Lung (tissue), 11 donors: ENCODE measurements at regions not wholly inside any gene's neighbourhood (a gene's known extent, or its start where the extent isn't known, plus 50 kb on each side); places are given as distances from the start of the nearest gene placed in this dataset.

ENCODE experiments used
- ATAC-seq: fragments of 200-7000 bp; cut with Tn5 transposase; one replicate; pipeline ENCODE4 v1.9.1; 2020; ENCODE audit warnings: moderate number of reproducible peaks; ENCODE audit not compliant: insufficient read depth, low FRiP score
- DNase-seq, 3 donors: peaks; one replicate each; pipeline ENCODE4 v3.0.0-alpha.2; 2013 to 2017
- H3K27ac ChIP-seq, 2 donors: one replicate each; pipeline ENCODE4 v1.5.1; 2013; ENCODE audit warnings: mild to moderate bottlenecking in 2 of 2, moderate library complexity in 2 of 2, control low read depth in 1 of 2, inconsistent platforms in 1 of 2, low read depth in 1 of 2, low read length in 1 of 2
- H3K27me3 ChIP-seq, 3 donors: one replicate each; pipeline ENCODE4 v1.5.1; 2013; ENCODE audit warnings: low read length in 2 of 3; ENCODE audit not compliant: control insufficient read depth in 3 of 3, insufficient read depth in 3 of 3
- H3K36me3 ChIP-seq, 4 donors: one replicate each; pipeline ENCODE4 v1.5.1; 2013; ENCODE audit warnings: low read length in 4 of 4, mild to moderate bottlenecking in 1 of 4, moderate library complexity in 1 of 4; ENCODE audit not compliant: control insufficient read depth in 4 of 4, insufficient read depth in 4 of 4
- H3K4me1 ChIP-seq, 5 donors: one replicate each; pipeline ENCODE4 v1.5.1; 2013; ENCODE audit warnings: low read length in 5 of 5, mild to moderate bottlenecking in 2 of 5, moderate library complexity in 1 of 5; ENCODE audit not compliant: control insufficient read depth in 5 of 5, insufficient read depth in 5 of 5
- H3K4me3 ChIP-seq: one replicate; pipeline ENCODE4 v1.5.1; 2013; ENCODE audit warnings: mild to moderate bottlenecking, control low read depth, moderate library complexity
- H3K9ac ChIP-seq, 2 donors: one replicate each; pipeline ENCODE4 v1.5.1; 2013; ENCODE audit warnings: low read length in 2 of 2, control low read depth in 1 of 2; ENCODE audit not compliant: insufficient read depth in 1 of 2
- H3K9me3 ChIP-seq, 4 donors: one replicate each; pipeline ENCODE4 v1.5.1; 2013; ENCODE audit warnings: low read length in 3 of 4, mild to moderate bottlenecking in 1 of 4, moderate library complexity in 1 of 4; ENCODE audit not compliant: control insufficient read depth in 4 of 4, insufficient read depth in 3 of 4
- whole genome bisulfite sequencing, 2 donors: extraction: QIAGEN DNeasy Blood & Tissue Kit; methylation state at CpG; one replicate each; pipeline ENCODE4 v1.1.7; 2013; 5-methylcytosine and 5-hydroxymethylcytosine counted together
- TF ChIP-seq, protein P1 (sequence below): IDR thresholded peaks from 2 replicates; pipeline ENCODE4 v1.5.1; 2012; ENCODE audit warnings: mild to moderate bottlenecking; ENCODE audit errors: control extremely low read depth, extremely low read depth
- donor health status: control.
- donor health status: control.
- donor health status: Bipolar disorder and iron deficiency.
- donor health status: healthy.
- donor health status: DM: yes; HTN: yes; CAD: no.

DNA sequence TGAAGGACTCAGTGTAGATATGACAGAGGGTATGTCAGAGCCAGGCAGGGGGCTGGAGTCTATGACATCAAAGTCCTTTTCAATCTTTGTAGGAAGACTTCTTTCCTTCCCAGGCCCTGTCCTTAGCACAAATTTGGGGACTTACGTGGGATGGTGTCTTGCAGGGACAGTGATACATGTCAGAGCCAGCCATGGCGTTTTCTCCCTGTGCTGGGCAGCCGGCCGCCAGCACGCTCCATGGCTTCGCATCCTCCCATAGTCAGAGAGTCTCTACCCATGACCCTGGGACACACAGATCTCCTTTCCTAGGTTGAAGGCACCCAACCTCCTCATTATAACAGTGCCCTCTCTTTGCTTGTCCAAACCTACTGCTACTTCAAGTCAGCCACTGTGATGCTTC lies 156.9 kb upstream of the MYCN start:
- Histone ChIP-seq H3K4me3 (no peak overlapping the region), H3K9me3 (no peaks in the 10 kb centered on the region), H3K36me3 (no peaks in the 10 kb centered on the region), H3K27ac (no peak overlapping the region), H3K9ac (no peak overlapping the region), H3K27me3 (peaks cover 0 to 10% (median 0%) of the 10 kb centered on the region in 3 donors), H3K4me1 (peaks cover 0 to 17% (median 0%) of the 10 kb centered on the region in 5 donors)
- ATAC-seq, result no peak
- TF ChIP-seq, protein P1, sequence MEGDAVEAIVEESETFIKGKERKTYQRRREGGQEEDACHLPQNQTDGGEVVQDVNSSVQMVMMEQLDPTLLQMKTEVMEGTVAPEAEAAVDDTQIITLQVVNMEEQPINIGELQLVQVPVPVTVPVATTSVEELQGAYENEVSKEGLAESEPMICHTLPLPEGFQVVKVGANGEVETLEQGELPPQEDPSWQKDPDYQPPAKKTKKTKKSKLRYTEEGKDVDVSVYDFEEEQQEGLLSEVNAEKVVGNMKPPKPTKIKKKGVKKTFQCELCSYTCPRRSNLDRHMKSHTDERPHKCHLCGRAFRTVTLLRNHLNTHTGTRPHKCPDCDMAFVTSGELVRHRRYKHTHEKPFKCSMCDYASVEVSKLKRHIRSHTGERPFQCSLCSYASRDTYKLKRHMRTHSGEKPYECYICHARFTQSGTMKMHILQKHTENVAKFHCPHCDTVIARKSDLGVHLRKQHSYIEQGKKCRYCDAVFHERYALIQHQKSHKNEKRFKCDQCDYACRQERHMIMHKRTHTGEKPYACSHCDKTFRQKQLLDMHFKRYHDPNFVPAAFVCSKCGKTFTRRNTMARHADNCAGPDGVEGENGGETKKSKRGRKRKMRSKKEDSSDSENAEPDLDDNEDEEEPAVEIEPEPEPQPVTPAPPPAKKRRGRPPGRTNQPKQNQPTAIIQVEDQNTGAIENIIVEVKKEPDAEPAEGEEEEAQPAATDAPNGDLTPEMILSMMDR, result no peak
- WGBS, 2 donors, result 96 to 97% methylated on average over 6 of the region's 6 CpGs
- no peak for DNase-seq

- H3K9ac ChIP-seq, result no peak overlapping the region
- no peak overlapping the region for H3K27ac ChIP-seq
- no peak overlapping the region for H3K4me3 ChIP-seq
- TF ChIP-seq, protein P1, result no peak
- ATAC-seq (no peak), DNase-seq (no peak)
- WGBS, 2 donors, result 65 to 80% methylated on average over 13 of the region's 13 CpGs
- H3K27me3 ChIP-seq, result peaks cover 0 to 10% (median 0%) of the 10 kb centered on the region in 3 donors
- no peaks in the 10 kb centered on the region for H3K36me3 ChIP-seq
- peaks cover 0 to 17% (median 0%) of the 10 kb centered on the region in 5 donors for H3K4me1 ChIP-seq
- H3K9me3 ChIP-seq, result no peaks in the 10 kb centered on the region
Observed at GRCh38 chr2:15784106-15784885, 156.1 kb upstream of the MYCN start.

GRCh38 chr2:15784886-15785801 lies 155.2 kb upstream of the MYCN start:
- Histone ChIP-seq H3K27me3 (peaks cover 0 to 10% (median 0%) of the 10 kb centered on the region in 3 donors), H3K36me3 (no peaks in the 10 kb centered on the region), H3K9me3 (peaks cover 0 to 1% (median 0%) of the 10 kb centered on the region in 4 donors), H3K9ac (no peak overlapping the region), H3K4me3 (no peak overlapping the region), H3K27ac (no peak overlapping the region), H3K4me1 (peaks cover 0 to 14% (median 0%) of the 10 kb centered on the region in 5 donors)
- no peak for ATAC-seq
- TF ChIP-seq, protein P1, result no peak
- WGBS, 2 donors, result 91 to 93% methylated on average over 21 of the region's 21 CpGs
- DNase-seq, result no peak
